Spleen (tissue), 11 donors: ENCODE measurements at regions not wholly inside any gene's neighbourhood (a gene's known extent, or its start where the extent isn't known, plus 50 kb on each side); places are given as distances from the start of the nearest gene placed in this dataset.

Source experiments
- DNase-seq: peaks from one replicate; pipeline ENCODE4 v3.0.0-alpha.2; 2020
- H3K27ac ChIP-seq, 8 donors: fragments of 200-600 bp; sonication (generic) in 7 of 8; 1 replicate in 4 of 8; 2 replicates in 4 of 8; pipeline versions ENCODE4 v1.5.0 to v1.8.0; 2016 to 2021; ENCODE audit warnings: inconsistent platforms in 4 of 8, mild to moderate bottlenecking in 4 of 8, moderate library complexity in 1 of 8
- H3K27me3 ChIP-seq, 7 donors: fragments of 200-600 bp; sonication (generic) in 6 of 7; replicated peaks in 1 of 7; 1 replicate in 4 of 7; 2 replicates in 3 of 7; pipeline versions ENCODE4 v1.5.0 to v1.8.0; 2016 to 2021; ENCODE audit warnings: inconsistent platforms in 3 of 7, mild to moderate bottlenecking in 1 of 7
- H3K36me3 ChIP-seq, 6 donors: fragments of 200-600 bp; sonication (generic) in 5 of 6; 1 replicate in 4 of 6; 2 replicates in 2 of 6; pipeline versions ENCODE4 v1.5.0 to v1.8.0; 2016 to 2021; ENCODE audit warnings: inconsistent platforms in 2 of 6
- H3K4me1 ChIP-seq, 6 donors: fragments of 200-600 bp; sonication (generic) in 5 of 6; 1 replicate in 3 of 6; 2 replicates in 3 of 6; pipeline versions ENCODE4 v1.5.0 to v1.8.0; 2016 to 2021; ENCODE audit warnings: inconsistent platforms in 3 of 6
- H3K4me3 ChIP-seq, 8 donors: fragments of 200-600 bp; sonication (generic) in 7 of 8; 1 replicate in 4 of 8; 2 replicates in 4 of 8; pipeline versions ENCODE4 v1.5.0 to v1.8.0; 2016 to 2021; ENCODE audit warnings: inconsistent platforms in 4 of 8, mild to moderate bottlenecking in 4 of 8, moderate library complexity in 2 of 8
- H3K9me3 ChIP-seq, 8 donors: fragments of 200-600 bp; sonication (generic) in 7 of 8; 1 replicate in 4 of 8; 2 replicates in 4 of 8; pipeline versions ENCODE4 v1.5.0 to v1.8.0; 2016 to 2021; ENCODE audit warnings: inconsistent platforms in 4 of 8
- CTCF ChIP-seq, 11 experiments: fragments of 200-600 bp in 7 of 11; fragments of 450-650 bp in 4 of 11; sonication (generic) in 4 of 11; IDR thresholded peaks in 8 of 11; conservative IDR thresholded peaks in 3 of 11; 1 replicate in 7 of 11; 2 replicates in 4 of 11; pipeline versions ENCODE4 v1.4.0 to v1.8.0; 2016 to 2021; ENCODE audit warnings: antibody characterized with exemption in 11 of 11, inconsistent platforms in 4 of 11, mild to moderate bottlenecking in 1 of 11
- POLR2A ChIP-seq, 3 donors: fragments of 450-650 bp; IDR thresholded peaks; one replicate each; pipeline ENCODE4 v1.5.1; 2017; ENCODE audit warnings: antibody characterized with exemption in 3 of 3, mild to moderate bottlenecking in 1 of 3
- POLR2AphosphoS5 ChIP-seq, 3 donors: sonication (generic); formaldehyde crosslinking; IDR thresholded peaks; one replicate each; pipeline ENCODE4 v1.5.1; 2017; ENCODE audit warnings: antibody characterized with exemption in 3 of 3
- WGBS, 5 donors: extraction: QIAGEN DNeasy Blood & Tissue Kit in 3 of 5; methylation state at CpG; one replicate each; pipeline versions ENCODE4 v1.1.5 to v1.1.7; 2013 to 2018; 5-methylcytosine and 5-hydroxymethylcytosine counted together
- intact Hi-C: fragments of 100-400 bp; cut with DNase I; formaldehyde crosslinking; loops from one replicate; pipeline ENCODE4 v1.15.0; 2023; ENCODE audit warnings: low total_unique reads
- donor health status: healthy with polysubstance abuse.
- donor health status: DM: no; HTN: no; CAD: no; lungs with moderate emphysema.
- donor health status: DM: no; HTN: no; CAD: no.
- donor health status: Bipolar disorder and iron deficiency.
- donor health status: healthy.
- donor health status: DM: no; HTN: no; CAD: no.
- donor health status: DM: yes; HTN: yes; CAD: no.

- intact Hi-C loops: no loop called here
- Histone ChIP-seq H3K36me3 (no peaks in the 10 kb centered on the region), H3K4me3 (no peak overlapping the region), H3K9me3 (no peaks in the 10 kb centered on the region), H3K27me3 (no peaks in the 10 kb centered on the region), H3K27ac (no peak overlapping the region), H3K4me1 (no peaks in the 10 kb centered on the region)
- 76 to 85% (median 81%) methylated on average over 3 of the region's 3 CpGs for WGBS, 5 donors
- no peak for TF ChIP-seq POLR2AphosphoS5 (IDR thresholded peaks at IDR 0.05)
- TF ChIP-seq POLR2A (IDR thresholded peaks at IDR 0.05): no peak
- TF ChIP-seq CTCF (IDR thresholded peaks at IDR 0.05 in 8 of 11, conservative IDR thresholded peaks at IDR 0.05 in 3 of 11): no peak
- no peak for DNase-seq
Measured at GRCh38 chr14:34374998-34375740, 86.9 kb downstream of the SPTSSA start.

- H3K27me3 ChIP-seq: peaks cover 0 to 7% (median 0%) of the 10 kb centered on the region in 7 donors
- DNase-seq: no peak
- H3K4me3 ChIP-seq: no peak overlapping the region
- H3K27ac ChIP-seq: no peak overlapping the region
- 45 to 66% (median 48%) methylated on average over 2 of the region's 2 CpGs for WGBS, 5 donors
- peaks cover 0 to 15% (median 0%) of the 10 kb centered on the region in 6 donors for H3K4me1 ChIP-seq
- intact Hi-C loops: no loop called here
- H3K9me3 ChIP-seq: no peaks in the 10 kb centered on the region
- no peaks in the 10 kb centered on the region for H3K36me3 ChIP-seq
- no peak for TF ChIP-seq POLR2AphosphoS5 (IDR thresholded peaks at IDR 0.05)
- TF ChIP-seq CTCF (IDR thresholded peaks at IDR 0.05 in 8 of 11, conservative IDR thresholded peaks at IDR 0.05 in 3 of 11): no peak
- TF ChIP-seq POLR2A (IDR thresholded peaks at IDR 0.05): no peak
Measured at GRCh38 chr14:34373191-34373590, 88.8 kb downstream of the SPTSSA start.

DNA sequence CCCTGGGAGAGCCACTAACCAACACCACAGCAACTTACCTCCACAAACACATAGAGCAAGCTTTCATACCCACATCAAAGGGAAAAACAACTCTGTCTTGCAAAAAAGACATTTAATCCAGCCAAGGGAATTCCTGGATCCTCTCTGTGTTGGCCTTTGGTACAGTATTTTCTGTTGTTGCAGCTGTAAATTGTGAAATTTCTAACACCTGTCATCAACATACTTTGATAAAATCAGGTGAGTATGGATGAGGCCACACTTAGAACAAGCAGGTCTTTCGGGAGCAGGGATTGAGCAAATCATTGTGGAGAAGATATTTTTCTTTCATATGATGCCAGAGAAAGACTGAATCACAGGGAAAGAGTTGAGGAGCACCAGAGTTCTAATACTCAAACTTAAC, 89.3 kb downstream of the SPTSSA start:
- WGBS, 5 donors: 64 to 90% (median 73%) methylated on average over 1 of the region's 1 CpG
- intact Hi-C loops: no loop called here
- H3K27ac ChIP-seq: no peak overlapping the region

More for the DNA sequence above, 89.3 kb downstream of the SPTSSA start:
- Histone ChIP-seq H3K4me3 (no peak overlapping the region), H3K4me1 (peaks cover 0 to 15% (median 0%) of the 10 kb centered on the region in 6 donors), H3K27me3 (peaks cover 0 to 7% (median 0%) of the 10 kb centered on the region in 7 donors), H3K9me3 (no peaks in the 10 kb centered on the region), H3K36me3 (no peaks in the 10 kb centered on the region)
- DNase-seq: no peak
- no peak for TF ChIP-seq CTCF (IDR thresholded peaks at IDR 0.05 in 8 of 11, conservative IDR thresholded peaks at IDR 0.05 in 3 of 11)
- no peak for TF ChIP-seq POLR2A (IDR thresholded peaks at IDR 0.05)
- no peak for TF ChIP-seq POLR2AphosphoS5 (IDR thresholded peaks at IDR 0.05)
